ENCODE measurements at regions not wholly inside any gene's neighbourhood (a gene's known extent, or its start where the extent isn't known, plus 50 kb on each side); places are given as distances from the start of the nearest gene placed in this dataset.

DNA sequence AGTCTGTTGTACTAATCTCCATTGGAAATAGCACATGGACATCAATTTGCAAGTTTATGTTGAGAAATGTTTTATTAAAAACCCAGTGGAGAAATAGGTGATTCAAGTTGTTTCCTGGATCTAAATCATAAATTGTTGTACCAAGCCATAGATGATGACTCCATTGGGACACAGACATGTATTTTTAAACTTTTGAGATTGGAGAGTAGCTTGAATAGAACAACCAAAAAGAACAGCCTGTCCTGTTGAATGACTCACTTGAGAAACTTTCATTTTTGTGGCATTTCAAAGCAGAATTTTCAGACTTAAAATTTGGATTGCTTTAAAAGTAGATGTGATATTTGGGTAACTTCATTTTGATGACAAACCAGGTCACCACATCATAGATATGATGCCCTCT, 197.5 kb downstream of the GPAM start:
- TF ChIP-seq JUND (IDR thresholded peaks at IDR 0.05; ENCODE audit: low read depth, low read length) (no peak), IKZF1 (conservative IDR thresholded peaks at IDR 0.05) (no peak), MTA2 (IDR thresholded peaks at IDR 0.05; ENCODE audit: low read depth) (no peak), EZH2 (IDR thresholded peaks at IDR 0.05; ENCODE audit: borderline replicate concordance, control insufficient read depth, low read depth, low read length) (no peak)
- TF ChIP-seq, protein P1, sequence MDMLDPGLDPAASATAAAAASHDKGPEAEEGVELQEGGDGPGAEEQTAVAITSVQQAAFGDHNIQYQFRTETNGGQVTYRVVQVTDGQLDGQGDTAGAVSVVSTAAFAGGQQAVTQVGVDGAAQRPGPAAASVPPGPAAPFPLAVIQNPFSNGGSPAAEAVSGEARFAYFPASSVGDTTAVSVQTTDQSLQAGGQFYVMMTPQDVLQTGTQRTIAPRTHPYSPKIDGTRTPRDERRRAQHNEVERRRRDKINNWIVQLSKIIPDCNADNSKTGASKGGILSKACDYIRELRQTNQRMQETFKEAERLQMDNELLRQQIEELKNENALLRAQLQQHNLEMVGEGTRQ (IDR thresholded peaks at IDR 0.05; ENCODE audit: borderline replicate concordance, low read depth, low read length): no peak
- TF ChIP-seq, protein P2, sequence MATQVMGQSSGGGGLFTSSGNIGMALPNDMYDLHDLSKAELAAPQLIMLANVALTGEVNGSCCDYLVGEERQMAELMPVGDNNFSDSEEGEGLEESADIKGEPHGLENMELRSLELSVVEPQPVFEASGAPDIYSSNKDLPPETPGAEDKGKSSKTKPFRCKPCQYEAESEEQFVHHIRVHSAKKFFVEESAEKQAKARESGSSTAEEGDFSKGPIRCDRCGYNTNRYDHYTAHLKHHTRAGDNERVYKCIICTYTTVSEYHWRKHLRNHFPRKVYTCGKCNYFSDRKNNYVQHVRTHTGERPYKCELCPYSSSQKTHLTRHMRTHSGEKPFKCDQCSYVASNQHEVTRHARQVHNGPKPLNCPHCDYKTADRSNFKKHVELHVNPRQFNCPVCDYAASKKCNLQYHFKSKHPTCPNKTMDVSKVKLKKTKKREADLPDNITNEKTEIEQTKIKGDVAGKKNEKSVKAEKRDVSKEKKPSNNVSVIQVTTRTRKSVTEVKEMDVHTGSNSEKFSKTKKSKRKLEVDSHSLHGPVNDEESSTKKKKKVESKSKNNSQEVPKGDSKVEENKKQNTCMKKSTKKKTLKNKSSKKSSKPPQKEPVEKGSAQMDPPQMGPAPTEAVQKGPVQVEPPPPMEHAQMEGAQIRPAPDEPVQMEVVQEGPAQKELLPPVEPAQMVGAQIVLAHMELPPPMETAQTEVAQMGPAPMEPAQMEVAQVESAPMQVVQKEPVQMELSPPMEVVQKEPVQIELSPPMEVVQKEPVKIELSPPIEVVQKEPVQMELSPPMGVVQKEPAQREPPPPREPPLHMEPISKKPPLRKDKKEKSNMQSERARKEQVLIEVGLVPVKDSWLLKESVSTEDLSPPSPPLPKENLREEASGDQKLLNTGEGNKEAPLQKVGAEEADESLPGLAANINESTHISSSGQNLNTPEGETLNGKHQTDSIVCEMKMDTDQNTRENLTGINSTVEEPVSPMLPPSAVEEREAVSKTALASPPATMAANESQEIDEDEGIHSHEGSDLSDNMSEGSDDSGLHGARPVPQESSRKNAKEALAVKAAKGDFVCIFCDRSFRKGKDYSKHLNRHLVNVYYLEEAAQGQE (IDR thresholded peaks at IDR 0.05; ENCODE audit: low read depth, low read length): no peak
- TF ChIP-seq, protein P3, sequence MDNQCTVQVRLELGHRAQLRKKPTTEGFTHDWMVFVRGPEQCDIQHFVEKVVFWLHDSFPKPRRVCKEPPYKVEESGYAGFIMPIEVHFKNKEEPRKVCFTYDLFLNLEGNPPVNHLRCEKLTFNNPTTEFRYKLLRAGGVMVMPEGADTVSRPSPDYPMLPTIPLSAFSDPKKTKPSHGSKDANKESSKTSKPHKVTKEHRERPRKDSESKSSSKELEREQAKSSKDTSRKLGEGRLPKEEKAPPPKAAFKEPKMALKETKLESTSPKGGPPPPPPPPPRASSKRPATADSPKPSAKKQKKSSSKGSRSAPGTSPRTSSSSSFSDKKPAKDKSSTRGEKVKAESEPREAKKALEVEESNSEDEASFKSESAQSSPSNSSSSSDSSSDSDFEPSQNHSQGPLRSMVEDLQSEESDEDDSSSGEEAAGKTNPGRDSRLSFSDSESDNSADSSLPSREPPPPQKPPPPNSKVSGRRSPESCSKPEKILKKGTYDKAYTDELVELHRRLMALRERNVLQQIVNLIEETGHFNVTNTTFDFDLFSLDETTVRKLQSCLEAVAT (IDR thresholded peaks at IDR 0.05): no peak
- TF ChIP-seq, protein P4, sequence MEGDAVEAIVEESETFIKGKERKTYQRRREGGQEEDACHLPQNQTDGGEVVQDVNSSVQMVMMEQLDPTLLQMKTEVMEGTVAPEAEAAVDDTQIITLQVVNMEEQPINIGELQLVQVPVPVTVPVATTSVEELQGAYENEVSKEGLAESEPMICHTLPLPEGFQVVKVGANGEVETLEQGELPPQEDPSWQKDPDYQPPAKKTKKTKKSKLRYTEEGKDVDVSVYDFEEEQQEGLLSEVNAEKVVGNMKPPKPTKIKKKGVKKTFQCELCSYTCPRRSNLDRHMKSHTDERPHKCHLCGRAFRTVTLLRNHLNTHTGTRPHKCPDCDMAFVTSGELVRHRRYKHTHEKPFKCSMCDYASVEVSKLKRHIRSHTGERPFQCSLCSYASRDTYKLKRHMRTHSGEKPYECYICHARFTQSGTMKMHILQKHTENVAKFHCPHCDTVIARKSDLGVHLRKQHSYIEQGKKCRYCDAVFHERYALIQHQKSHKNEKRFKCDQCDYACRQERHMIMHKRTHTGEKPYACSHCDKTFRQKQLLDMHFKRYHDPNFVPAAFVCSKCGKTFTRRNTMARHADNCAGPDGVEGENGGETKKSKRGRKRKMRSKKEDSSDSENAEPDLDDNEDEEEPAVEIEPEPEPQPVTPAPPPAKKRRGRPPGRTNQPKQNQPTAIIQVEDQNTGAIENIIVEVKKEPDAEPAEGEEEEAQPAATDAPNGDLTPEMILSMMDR (IDR thresholded peaks at IDR 0.05 in 2 of 3, conservative IDR thresholded peaks at IDR 0.05 in 1 of 3; ENCODE audit: control insufficient read depth in 2 of 3, extremely low read depth in 1 of 3, insufficient read depth in 1 of 3, low read depth in 3 of 3, low read length in 3 of 3): no peak
- intact Hi-C loops (cut with micrococcal nuclease; ENCODE audit: unreplicated experiment): no loop called here
- no peak overlapping the region for H3K27ac ChIP-seq (ENCODE audit: control insufficient read depth, insufficient read depth)
- no peak overlapping the region for H2AFZ ChIP-seq (ENCODE audit: control insufficient read depth, low read depth, low read length)
- no peak overlapping the region for H3K4me3 ChIP-seq
- no peaks in the 10 kb centered on the region for H4K20me1 ChIP-seq (ENCODE audit: control insufficient read depth, insufficient read depth)
- H3K9me3 ChIP-seq (replicated peaks; ENCODE audit: control insufficient read depth, insufficient read depth, low read length): no peaks in the 10 kb centered on the region
- ChIA-PET RAD21 (ENCODE audit: unreplicated experiment) (no interaction called here), POLR2A (no interaction called here), CTCF (interaction anchor here (0.6 kb wide), 1 partner anchor 100 kb away, joined by 4 read pairs; no protein-coding TSS in a partner anchor), SMC1A (ENCODE audit: uncharacterized antibody, unreplicated experiment) (no interaction called here)
- H3K79me2 ChIP-seq (ENCODE audit: control insufficient read depth, insufficient read depth, low read length): no peaks in the 10 kb centered on the region
- no peaks in the 10 kb centered on the region for H3K4me1 ChIP-seq (ENCODE audit: control insufficient read depth, insufficient read depth, low read length)
- H3K9ac ChIP-seq (ENCODE audit: control insufficient read depth, insufficient read depth, low read length): no peak overlapping the region
- H3K36me3 ChIP-seq (ENCODE audit: control insufficient read depth in 2 of 2, insufficient read depth in 2 of 2, low read length in 1 of 2): no peaks in the 10 kb centered on the region
- no peaks in the 10 kb centered on the region; a peak in 1 of 4 replicates for H3K27me3 ChIP-seq (replicated peaks in 1 of 2; ENCODE audit: control insufficient read depth in 2 of 2, insufficient read depth in 2 of 2, low read length in 1 of 2)
- DNase-seq (ENCODE audit: low read depth, low spot score) (no peak), FAIRE-seq (no peak), ATAC-seq (no peak)
- H3K4me2 ChIP-seq (ENCODE audit: control insufficient read depth, insufficient read depth): no peak overlapping the region
- BruUV-seq (replicated peaks): no TSS peak
- in situ Hi-C loops (cut with MboI): no loop called here
